Activated naive CD8-positive, alpha-beta T cell treated with anti-CD3 and anti-CD28 coated beads, Interleukin-2, amount 10 ng/mL, durations not matched to agents 7 days and 5 days (primary cell): ENCODE measurements at regions not wholly inside any gene's neighbourhood (a gene's known extent, or its start where the extent isn't known, plus 50 kb on each side); places are given as distances from the start of the nearest gene placed in this dataset.

Source experiments
- ATAC-seq: fragments of 150-1000 bp; cut with Tn5 transposase; one replicate; pipeline ENCODE4 v1.10.0; 2021; ENCODE audit warnings: low read depth, moderate library complexity
- POLR2A ChIA-PET: fragments of 350-600 bp; sonication (Branson Sonifier 250); formaldehyde crosslinking; loops from one replicate; lab custom pipeline; 2021; ENCODE audit warnings: antibody characterized with exemption; lab: Charles Lee
- DNase-seq: peaks from one replicate; pipeline ENCODE4 v3.0.0; 2021
- H3K27ac Mint-ChIP-seq: one replicate; pipeline ENCODE4 v1.8.0; 2022; ENCODE audit warnings: mild to moderate bottlenecking, mixed read lengths
- H3K27me3 Mint-ChIP-seq: one replicate; pipeline ENCODE4 v1.8.0; 2022; ENCODE audit warnings: mild to moderate bottlenecking, moderate library complexity, mixed read lengths
- H3K36me3 Mint-ChIP-seq: one replicate; pipeline ENCODE4 v1.8.0; 2021; ENCODE audit warnings: mild to moderate bottlenecking, mixed read lengths
- H3K4me1 Mint-ChIP-seq: one replicate; pipeline ENCODE4 v1.8.0; 2021; ENCODE audit warnings: mixed read lengths
- H3K4me3 Mint-ChIP-seq: one replicate; pipeline ENCODE4 v1.8.0; 2022; ENCODE audit warnings: mild to moderate bottlenecking, moderate library complexity, mixed read lengths
- H3K9me3 Mint-ChIP-seq: one replicate; pipeline ENCODE4 v1.8.0; 2021; ENCODE audit warnings: mixed read lengths

DNA sequence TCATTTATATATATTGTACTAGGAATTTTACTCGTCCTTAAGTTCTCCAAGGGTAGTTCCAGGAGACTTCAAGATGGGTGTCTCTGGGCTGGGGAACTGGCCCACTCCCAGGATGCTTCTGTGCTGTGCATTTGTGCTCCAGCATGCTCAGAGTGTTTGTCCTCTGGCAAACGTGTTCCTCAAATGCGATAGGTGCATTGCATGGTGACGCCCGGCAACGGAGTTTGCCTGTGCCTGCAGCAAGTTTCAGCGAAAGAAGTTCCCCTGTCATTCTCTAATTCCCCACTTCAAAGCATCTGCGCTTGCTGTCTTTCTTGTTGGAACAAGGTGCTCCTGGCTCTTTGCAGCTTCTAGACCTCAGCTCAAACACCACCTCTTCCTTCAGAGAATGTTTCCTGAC, 465.1 kb downstream of the GALR1 start:
- no peak for ATAC-seq
- H3K27me3 Mint-ChIP-seq, result peaks cover 2% of the 10 kb centered on the region
- no peaks in the 10 kb centered on the region for H3K36me3 Mint-ChIP-seq
- H3K4me1 Mint-ChIP-seq, result no peaks in the 10 kb centered on the region
- no peak overlapping the region for H3K27ac Mint-ChIP-seq
- POLR2A ChIA-PET, result no interaction called here
- no peaks in the 10 kb centered on the region for H3K9me3 Mint-ChIP-seq
- H3K4me3 Mint-ChIP-seq, result no peak overlapping the region
- no peak for DNase-seq

DNA sequence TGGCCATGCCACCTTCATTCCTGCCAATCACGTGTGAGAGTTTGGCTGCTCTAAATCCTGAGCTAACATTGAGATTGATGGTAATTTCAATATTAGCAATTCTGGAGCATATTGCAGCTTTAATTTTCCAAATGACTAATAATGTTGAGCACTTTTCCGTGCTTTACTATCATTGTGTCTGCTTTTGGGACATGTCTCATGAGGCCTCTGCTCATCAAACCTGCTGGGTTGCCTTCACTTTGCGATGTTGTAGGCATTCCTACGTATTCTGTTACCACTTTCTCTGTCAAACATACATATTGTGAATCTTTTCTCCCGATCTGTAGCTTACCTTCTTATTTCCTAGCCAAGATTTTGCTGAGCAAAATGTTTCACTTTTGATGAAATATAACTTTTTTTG, 466.6 kb downstream of the GALR1 start:
- peaks cover 2% of the 10 kb centered on the region for H3K27me3 Mint-ChIP-seq
- H3K27ac Mint-ChIP-seq, result no peak overlapping the region
- no peak overlapping the region for H3K4me3 Mint-ChIP-seq
- H3K36me3 Mint-ChIP-seq, result no peaks in the 10 kb centered on the region
- H3K9me3 Mint-ChIP-seq, result no peaks in the 10 kb centered on the region
- POLR2A ChIA-PET, result no interaction called here
- DNase-seq, result no peak
- no peak for ATAC-seq
- H3K4me1 Mint-ChIP-seq, result no peaks in the 10 kb centered on the region

- DNase-seq (no peak), ATAC-seq (no peak)
- POLR2A ChIA-PET, result no interaction called here
- Mint-ChIP-seq H3K27ac (no peak overlapping the region), H3K4me3 (no peak overlapping the region), H3K9me3 (no peaks in the 10 kb centered on the region), H3K27me3 (no peaks in the 10 kb centered on the region), H3K4me1 (no peaks in the 10 kb centered on the region), H3K36me3 (no peaks in the 10 kb centered on the region)
These were observed 483.8 kb downstream of the GALR1 start for GRCh38 chr18:77733292-77733903.

- H3K4me1 Mint-ChIP-seq, result no peaks in the 10 kb centered on the region
- H3K36me3 Mint-ChIP-seq, result no peaks in the 10 kb centered on the region
- H3K9me3 Mint-ChIP-seq, result no peaks in the 10 kb centered on the region
- H3K27me3 Mint-ChIP-seq, result no peaks in the 10 kb centered on the region
- POLR2A ChIA-PET, result no interaction called here
- ATAC-seq (no peak), DNase-seq (no peak)
- H3K27ac Mint-ChIP-seq, result no peak overlapping the region
- no peak overlapping the region for H3K4me3 Mint-ChIP-seq
These were observed 487.2 kb downstream of the GALR1 start for GRCh38 chr18:77736842-77737241.

DNA sequence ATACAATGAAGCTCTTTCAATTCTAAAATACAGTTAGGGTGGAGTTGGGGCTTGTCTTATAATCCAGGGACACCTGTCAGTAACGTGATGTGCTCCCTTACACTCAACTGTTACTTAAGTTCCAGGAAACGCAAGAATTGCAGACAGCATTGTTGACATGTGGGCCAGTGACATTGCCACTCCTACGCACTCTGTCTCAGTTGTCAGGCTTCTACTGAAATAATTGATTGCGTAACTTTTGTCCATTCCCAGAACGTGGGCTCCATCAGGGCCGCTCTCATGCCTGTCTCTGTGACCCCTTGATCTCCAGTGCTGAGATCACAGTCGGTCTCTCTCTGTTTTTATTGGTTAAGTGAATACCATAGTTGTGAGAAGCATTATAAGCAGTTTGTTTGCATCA, 487.8 kb downstream of the GALR1 start:
- Mint-ChIP-seq H3K27ac (no peak overlapping the region), H3K4me1 (no peaks in the 10 kb centered on the region), H3K9me3 (no peaks in the 10 kb centered on the region), H3K27me3 (no peaks in the 10 kb centered on the region), H3K4me3 (no peak overlapping the region), H3K36me3 (no peaks in the 10 kb centered on the region)
- ATAC-seq (no peak), DNase-seq (no peak)
- POLR2A ChIA-PET, result no interaction called here

- POLR2A ChIA-PET, result no interaction called here
- Mint-ChIP-seq H3K4me3 (no peak overlapping the region), H3K4me1 (no peaks in the 10 kb centered on the region), H3K27me3 (no peaks in the 10 kb centered on the region), H3K9me3 (no peaks in the 10 kb centered on the region), H3K27ac (no peak overlapping the region), H3K36me3 (no peaks in the 10 kb centered on the region)
- DNase-seq, result no peak
- no peak for ATAC-seq
These were observed 499.4 kb downstream of the GALR1 start for GRCh38 chr18:77749089-77749488.

- Mint-ChIP-seq H3K4me3 (no peak overlapping the region), H3K4me1 (no peaks in the 10 kb centered on the region), H3K9me3 (no peaks in the 10 kb centered on the region), H3K27me3 (no peaks in the 10 kb centered on the region), H3K27ac (no peak overlapping the region), H3K36me3 (no peaks in the 10 kb centered on the region)
- POLR2A ChIA-PET, result no interaction called here
- DNase-seq, result no peak
- no peak for ATAC-seq
These were observed 500.4 kb downstream of the GALR1 start for GRCh38 chr18:77750006-77750405.

- no peak for ATAC-seq
- H3K9me3 Mint-ChIP-seq, result no peaks in the 10 kb centered on the region
- DNase-seq, result no peak
- no peaks in the 10 kb centered on the region for H3K27me3 Mint-ChIP-seq
- no peak overlapping the region for H3K4me3 Mint-ChIP-seq
- POLR2A ChIA-PET, result no interaction called here
- H3K4me1 Mint-ChIP-seq, result no peaks in the 10 kb centered on the region
- no peak overlapping the region for H3K27ac Mint-ChIP-seq
- H3K36me3 Mint-ChIP-seq, result no peaks in the 10 kb centered on the region
These were observed 504.9 kb downstream of the GALR1 start for GRCh38 chr18:77754475-77755044.

DNA sequence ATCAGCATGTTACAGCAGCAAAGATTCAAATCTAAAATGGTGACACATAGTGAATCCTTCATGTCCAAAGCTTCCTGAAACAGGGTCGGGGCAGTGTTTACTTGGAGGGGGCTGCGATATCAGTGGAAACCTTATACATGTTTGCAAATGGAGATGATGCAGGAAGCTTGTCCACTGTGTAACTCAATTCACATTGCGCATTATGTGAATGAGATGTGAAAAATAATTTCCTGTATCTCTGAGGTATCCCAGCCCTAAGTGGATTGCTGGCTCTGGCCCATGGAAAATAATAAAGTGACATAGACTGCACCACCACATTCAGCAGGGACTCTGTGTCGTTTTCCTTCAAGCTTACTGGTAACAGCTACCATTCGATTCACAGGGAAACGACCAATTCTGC, 505.5 kb downstream of the GALR1 start:
- Mint-ChIP-seq H3K27me3 (no peaks in the 10 kb centered on the region), H3K27ac (no peak overlapping the region), H3K36me3 (no peaks in the 10 kb centered on the region), H3K9me3 (no peaks in the 10 kb centered on the region), H3K4me1 (no peaks in the 10 kb centered on the region), H3K4me3 (no peak overlapping the region)
- POLR2A ChIA-PET, result no interaction called here
- DNase-seq (no peak), ATAC-seq (no peak)

DNA sequence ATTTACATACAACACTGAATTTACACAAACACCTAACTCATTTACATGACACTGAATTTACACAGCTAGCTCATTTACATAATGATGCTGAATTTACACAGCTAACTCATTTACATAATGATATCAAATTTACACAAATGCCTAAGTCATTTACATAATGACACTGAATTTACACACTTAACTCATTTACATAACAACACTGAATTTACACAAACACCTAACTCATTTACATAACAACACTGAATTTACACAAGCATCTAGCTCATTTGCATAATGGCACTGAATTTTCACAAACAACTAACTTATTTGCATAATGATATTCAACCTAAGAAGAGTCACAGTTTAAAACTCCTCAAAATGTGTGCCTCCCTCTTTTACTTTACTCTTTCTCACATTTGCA, 511.7 kb downstream of the GALR1 start:
- Mint-ChIP-seq H3K4me3 (no peak overlapping the region), H3K27me3 (peaks cover 9% of the 10 kb centered on the region), H3K4me1 (no peaks in the 10 kb centered on the region), H3K36me3 (no peaks in the 10 kb centered on the region), H3K9me3 (no peaks in the 10 kb centered on the region), H3K27ac (no peak overlapping the region)
- POLR2A ChIA-PET, result no interaction called here
- no peak for ATAC-seq
- no peak for DNase-seq

- Mint-ChIP-seq H3K27ac (no peak overlapping the region), H3K4me1 (no peaks in the 10 kb centered on the region), H3K27me3 (peaks cover 9% of the 10 kb centered on the region), H3K4me3 (no peak overlapping the region), H3K36me3 (no peaks in the 10 kb centered on the region), H3K9me3 (no peaks in the 10 kb centered on the region)
- POLR2A ChIA-PET, result no interaction called here
- no peak for DNase-seq
- ATAC-seq, result no peak
These were observed 512.4 kb downstream of the GALR1 start for GRCh38 chr18:77762014-77762413.

- Mint-ChIP-seq H3K9me3 (no peaks in the 10 kb centered on the region), H3K27ac (no peak overlapping the region), H3K4me3 (no peak overlapping the region), H3K4me1 (no peaks in the 10 kb centered on the region), H3K27me3 (peaks cover 9% of the 10 kb centered on the region), H3K36me3 (no peaks in the 10 kb centered on the region)
- ATAC-seq, result no peak
- POLR2A ChIA-PET, result no interaction called here
- no peak for DNase-seq
These were observed 513.0 kb downstream of the GALR1 start for GRCh38 chr18:77762642-77763041.

DNA sequence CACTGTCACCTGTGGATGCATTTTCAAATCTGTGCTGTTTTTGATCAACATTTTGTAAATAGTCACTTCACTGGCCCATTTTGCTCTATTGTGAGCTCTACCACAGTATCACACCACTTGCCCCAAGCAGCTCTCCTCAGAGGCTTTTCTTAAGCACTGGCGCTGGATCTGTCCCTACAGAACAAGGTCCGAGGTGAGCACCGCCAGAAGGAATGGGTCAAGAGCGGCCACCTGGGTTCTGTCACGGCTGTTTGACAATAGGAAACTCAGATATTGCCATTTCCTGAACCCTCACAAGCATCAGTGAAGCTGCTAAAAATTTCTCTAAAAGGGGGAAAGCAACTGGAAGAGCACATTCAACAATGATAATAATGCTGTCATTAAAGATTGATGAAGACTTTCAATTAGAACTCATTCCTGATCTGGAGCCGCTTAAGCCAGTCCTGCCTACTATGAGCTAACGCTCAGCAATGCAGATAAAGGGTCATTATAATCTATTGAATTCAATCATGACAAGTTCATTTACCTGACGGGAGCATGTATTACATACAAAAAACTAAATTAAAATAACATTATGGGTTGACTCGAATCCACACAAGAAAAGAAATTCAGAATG, 514.0 kb downstream of the GALR1 start:
- Mint-ChIP-seq H3K27ac (no peak overlapping the region), H3K27me3 (peaks cover 9% of the 10 kb centered on the region), H3K36me3 (no peaks in the 10 kb centered on the region), H3K9me3 (no peaks in the 10 kb centered on the region), H3K4me1 (no peaks in the 10 kb centered on the region), H3K4me3 (no peak overlapping the region)
- no peak for DNase-seq
- POLR2A ChIA-PET, result no interaction called here
- no peak for ATAC-seq

DNA sequence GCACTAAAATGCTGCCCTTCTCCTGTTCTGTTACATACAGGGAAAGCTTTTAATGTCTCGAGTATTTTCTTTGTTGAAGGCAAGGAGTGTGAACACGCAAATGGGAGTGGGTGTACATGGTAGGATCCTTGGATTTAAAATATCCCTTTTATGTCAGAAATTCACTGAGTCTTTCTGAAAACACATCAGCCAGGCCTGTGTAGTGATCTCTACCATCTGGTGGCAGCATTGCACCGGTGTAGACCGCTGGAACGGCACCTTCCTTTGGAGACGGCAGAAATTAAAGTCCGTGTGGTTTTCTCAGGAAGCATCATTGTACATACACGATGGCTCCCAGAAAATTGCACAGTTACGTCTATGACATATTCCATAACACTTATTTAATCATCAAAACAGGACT, 515.8 kb downstream of the GALR1 start:
- Mint-ChIP-seq H3K27me3 (peaks cover 8% of the 10 kb centered on the region), H3K27ac (no peak overlapping the region), H3K9me3 (no peaks in the 10 kb centered on the region), H3K4me3 (no peak overlapping the region), H3K4me1 (no peaks in the 10 kb centered on the region), H3K36me3 (no peaks in the 10 kb centered on the region)
- no peak for ATAC-seq
- POLR2A ChIA-PET, result no interaction called here
- no peak for DNase-seq
